SK-N-MC (cell line): ENCODE measurements at regions not wholly inside any gene's neighbourhood (a gene's known extent, or its start where the extent isn't known, plus 50 kb on each side); places are given as distances from the start of the nearest gene placed in this dataset.

Source experiments
- EZH2 ChIP-seq: fragments of 200-600 bp; sonication (generic); IDR thresholded peaks from one replicate; pipeline ENCODE4 v1.6.1; 2017; ENCODE audit warnings: antibody characterized with exemption
- FOXP2 ChIP-seq: optimal IDR thresholded peaks from 2 replicates; pipeline ENCODE3; 2011; ENCODE audit warnings: mild to moderate bottlenecking, moderate library complexity; ENCODE audit not compliant: insufficient read depth; ENCODE audit errors: extremely low read length, control extremely low read depth
- POLR2AphosphoS5 ChIP-seq: IDR thresholded peaks from 2 replicates; pipeline ENCODE4 v1.6.1; 2012; ENCODE audit warnings: mild to moderate bottlenecking, low read depth, low read length, borderline replicate concordance

DNA sequence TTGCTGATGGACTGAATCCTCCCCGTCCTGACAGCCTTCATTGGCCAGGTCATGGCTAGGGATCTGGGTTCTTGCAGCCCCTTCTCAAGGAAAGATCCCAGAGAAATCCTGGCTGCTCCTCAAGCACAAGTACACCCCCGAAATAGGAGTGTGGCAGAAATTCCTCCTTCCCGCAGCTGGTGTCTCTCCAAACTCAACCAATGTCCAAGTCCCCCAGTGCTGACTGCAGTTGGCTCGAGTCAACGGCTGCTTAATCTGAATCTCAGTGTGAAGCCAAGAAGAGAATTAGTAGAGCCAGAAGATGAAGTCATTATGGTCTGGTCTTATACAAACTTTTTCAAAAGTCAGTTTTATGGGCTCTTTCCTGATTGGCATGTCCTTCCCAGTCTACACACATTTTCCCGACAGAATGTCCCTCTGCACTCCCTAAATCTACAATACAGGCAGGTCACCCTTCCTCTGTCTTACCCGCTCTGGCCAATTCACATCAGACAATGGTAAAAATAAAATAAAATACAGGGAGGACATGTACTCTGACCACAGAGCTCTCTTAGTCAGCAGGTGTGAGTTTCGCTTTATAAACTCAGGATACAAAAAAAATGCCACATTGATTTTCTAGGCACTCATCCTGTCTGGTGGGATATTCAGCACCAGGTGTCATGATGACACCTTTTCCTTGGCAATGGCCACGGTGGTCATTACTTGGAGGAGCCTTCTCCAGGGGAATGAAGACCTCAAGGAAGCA, 76.9 kb upstream of the PAPOLG start:
- TF ChIP-seq EZH2 (no peak), POLR2AphosphoS5 (no peak), FOXP2 (no peak)
